HepG2 (cell line): ENCODE measurements at regions not wholly inside any gene's neighbourhood (a gene's known extent, or its start where the extent isn't known, plus 50 kb on each side); places are given as distances from the start of the nearest gene placed in this dataset.

ENCODE experiments used
- ARNT ChIP-seq: fragments of 450-650 bp; IDR thresholded peaks from 2 replicates; pipeline ENCODE4 v1.6.1; 2017
- ASH2L ChIP-seq: fragments of 300-600, 200-600 bp; sonication (generic); IDR thresholded peaks from 2 replicates; pipeline ENCODE4 v1.7.0; 2017; ENCODE audit warnings: low read depth, mild to moderate bottlenecking, moderate library complexity, mixed read lengths, low read length; ENCODE audit not compliant: insufficient read length
- HMG20A ChIP-seq: IDR thresholded peaks from 2 replicates; pipeline ENCODE4 v1.6.1; 2016; ENCODE audit warnings: borderline replicate concordance
- HMGXB4 ChIP-seq, 2 experiments: sonication (generic) in 1 of 2; formaldehyde crosslinking in 1 of 2; IDR thresholded peaks; 2 replicates each; pipeline versions ENCODE4 v1.4.0 to v1.6.1; 2018 to 2020; ENCODE audit warnings: missing genetic modification reagents in 2 of 2, borderline replicate concordance in 1 of 2, low read depth in 1 of 2, mild to moderate bottlenecking in 1 of 2, missing biosample characterization in 1 of 2
- KAT7 ChIP-seq: IDR thresholded peaks from 2 replicates; pipeline ENCODE4 v1.6.1; 2018; ENCODE audit warnings: borderline replicate concordance, missing compliant biosample characterization
- KMT2A ChIP-seq: sonication (generic); formaldehyde crosslinking; IDR thresholded peaks from 2 replicates; pipeline ENCODE4 v1.4.0; 2020; ENCODE audit warnings: missing genetic modification reagents
- LRRFIP1 ChIP-seq: sonication (generic); formaldehyde crosslinking; conservative IDR thresholded peaks from 2 replicates; pipeline ENCODE4 v1.4.0; 2020; ENCODE audit warnings: missing genetic modification reagents
- MYC ChIP-seq: sonication (generic); formaldehyde crosslinking; IDR thresholded peaks from 2 replicates; pipeline ENCODE4 v1.9.0; 2021; ENCODE audit warnings: missing genetic modification reagents, borderline replicate concordance
- MYNN ChIP-seq: sonication (generic); formaldehyde crosslinking; IDR thresholded peaks from 2 replicates; pipeline ENCODE4 v1.4.0; 2020; ENCODE audit warnings: mild to moderate bottlenecking, low read depth, missing genetic modification reagents
- NFIB ChIP-seq: sonication (generic); formaldehyde crosslinking; IDR thresholded peaks from 2 replicates; pipeline ENCODE4 v1.9.0; 2021; ENCODE audit warnings: missing genetic modification reagents, mild to moderate bottlenecking, borderline replicate concordance
- PHF5A ChIP-seq: IDR thresholded peaks from one replicate; pipeline ENCODE4 v1.6.1; 2018; ENCODE audit warnings: low read depth, missing genetic modification reagents; ENCODE audit not compliant: unreplicated experiment
- SALL2 ChIP-seq: sonication (generic); formaldehyde crosslinking; IDR thresholded peaks from 2 replicates; pipeline ENCODE4 v1.8.1; 2023; ENCODE audit warnings: mild to moderate bottlenecking, missing genetic modification reagents, inconsistent platforms
- TBX3 ChIP-seq: fragments of 450-650 bp; IDR thresholded peaks from 2 replicates; pipeline ENCODE4 v1.6.1; 2017; ENCODE audit warnings: antibody characterized with exemption, mild to moderate bottlenecking, inconsistent platforms, borderline replicate concordance
- ZNF143 ChIP-seq: sonication (generic); formaldehyde crosslinking; IDR thresholded peaks from 2 replicates; pipeline ENCODE4 v1.4.0; 2020; ENCODE audit warnings: missing genetic modification reagents
- ZNF160 ChIP-seq: sonication (generic); formaldehyde crosslinking; IDR thresholded peaks from 2 replicates; pipeline ENCODE4 v1.8.0; 2022; ENCODE audit warnings: mild to moderate bottlenecking, inconsistent platforms, missing genetic modification reagents
- ZNF207 ChIP-seq: fragments of 450-650 bp; IDR thresholded peaks from 2 replicates; pipeline ENCODE4 v1.6.1; 2016; ENCODE audit warnings: antibody characterized with exemption, borderline replicate concordance
- ZNF589 ChIP-seq: sonication (generic); formaldehyde crosslinking; conservative IDR thresholded peaks from 2 replicates; pipeline ENCODE4 v1.8.0; 2022; ENCODE audit warnings: mild to moderate bottlenecking, moderate library complexity, missing genetic modification reagents
- ZNF780A ChIP-seq: sonication (generic); formaldehyde crosslinking; IDR thresholded peaks from 2 replicates; pipeline ENCODE4 v1.8.0; 2022; ENCODE audit warnings: mild to moderate bottlenecking, missing genetic modification reagents, moderate library complexity
- ZNF782 ChIP-seq: sonication (generic); formaldehyde crosslinking; IDR thresholded peaks from 2 replicates; pipeline ENCODE4 v1.4.0; 2020; ENCODE audit warnings: missing genetic modification reagents, mild to moderate bottlenecking, borderline replicate concordance
- ZNF841 ChIP-seq: sonication (generic); formaldehyde crosslinking; IDR thresholded peaks from 2 replicates; pipeline ENCODE4 v1.8.1; 2023; ENCODE audit warnings: missing genetic modification reagents, borderline replicate concordance

GRCh38 chr7:138396251-138397070, 63.6 kb upstream of the TRIM24 start (continued):
- TF ChIP-seq LRRFIP1: no peak
- TF ChIP-seq ZNF160 (CRISPR knock-in tag): no peak; the same call in 1 of the 2 replicates
- TF ChIP-seq ZNF780A (CRISPR knock-in tag): no peak
- no peak for TF ChIP-seq MYC (CRISPR knock-in tag)
- peak; percentile 88; the same call in 1 of the 2 replicates for TF ChIP-seq HMG20A (CRISPR knock-in tag)
- TF ChIP-seq KAT7 (CRISPR knock-in tag): no peak
- TF ChIP-seq SALL2 (CRISPR knock-in tag): no peak
- no peak for TF ChIP-seq ZNF841
- TF ChIP-seq MYNN (CRISPR knock-in tag): no peak
- peak; percentile 95 for TF ChIP-seq ASH2L
- no peak for TF ChIP-seq HMGXB4 (CRISPR knock-in tag; IDR thresholded peaks at IDR 0.05; ENCODE audit: borderline replicate concordance in 1 of 2, low read depth in 1 of 2)
- TF ChIP-seq ARNT: no peak
- TF ChIP-seq ZNF207: no peak
- no peak for TF ChIP-seq KMT2A (CRISPR knock-in tag)
- TF ChIP-seq ZNF143: peak; percentile 18; the same call in 1 of the 2 replicates
- TF ChIP-seq TBX3: peak; percentile 92
- no peak for TF ChIP-seq ZNF782
- peak; percentile 70 for TF ChIP-seq PHF5A
- 0 out of 2 replicates have a peak, but pooled peaks have one; percentile 38 for TF ChIP-seq ZNF589 (CRISPR knock-in tag)
- TF ChIP-seq NFIB (CRISPR knock-in tag): no peak
